GM19468 (cell line): ENCODE measurements at regions not wholly inside any gene's neighbourhood (a gene's known extent, or its start where the extent isn't known, plus 50 kb on each side); places are given as distances from the start of the nearest gene placed in this dataset.

Source experiments
- ATAC-seq: cut with Tn5 transposase; IDR thresholded peaks from one replicate; pipeline ENCODE4 v1.9.1; 2021; ENCODE audit warnings: mild to moderate bottlenecking, moderate library complexity, moderate number of reproducible peaks; ENCODE audit not compliant: unreplicated experiment; ENCODE audit errors: extremely low read depth

- no peak for ATAC-seq
These were observed 49.9 kb upstream of the UBAC2 start for GRCh38 chr13:99150575-99151361.
